OCI-LY1 (cell line): ENCODE measurements at regions not wholly inside any gene's neighbourhood (a gene's known extent, or its start where the extent isn't known, plus 50 kb on each side); places are given as distances from the start of the nearest gene placed in this dataset.

Source experiments
- EZH2 ChIP-seq: fragments of 200-600 bp; sonication (generic), shearing (Covaris generic); IDR thresholded peaks from 2 replicates; pipeline ENCODE4 v1.8.0; 2017; ENCODE audit warnings: borderline replicate concordance, mixed run types, mild to moderate bottlenecking, antibody characterized with exemption, low read length, moderate library complexity, mixed read lengths
- TF ChIP-seq, protein P1 (sequence below): fragments of 200-600 bp; sonication (generic), shearing (Covaris generic); IDR thresholded peaks from 2 replicates; pipeline ENCODE4 v1.5.1; 2017; ENCODE audit warnings: mild to moderate bottlenecking, antibody characterized with exemption, low read length, moderate library complexity, mixed read lengths

DNA sequence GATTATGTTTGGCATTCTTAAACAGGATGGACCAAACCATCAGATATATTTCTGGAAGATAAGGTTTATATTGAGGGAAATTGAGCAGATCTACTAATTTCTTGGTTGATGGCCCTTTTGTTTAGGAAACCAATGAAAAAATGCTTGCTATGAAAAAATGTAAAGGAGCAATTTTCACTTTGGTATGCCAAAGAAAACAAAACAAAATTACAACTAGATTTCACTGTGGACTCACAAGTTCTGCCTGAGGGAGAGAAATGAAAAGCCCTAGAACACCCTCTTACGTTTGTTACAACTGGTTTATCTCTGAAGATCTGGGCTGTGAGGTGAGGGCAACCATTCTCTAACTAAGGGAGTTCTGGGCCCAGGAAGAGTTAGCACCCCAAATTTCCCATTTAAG is 122.5 kb upstream of the IL15 start:
- TF ChIP-seq, protein P1, sequence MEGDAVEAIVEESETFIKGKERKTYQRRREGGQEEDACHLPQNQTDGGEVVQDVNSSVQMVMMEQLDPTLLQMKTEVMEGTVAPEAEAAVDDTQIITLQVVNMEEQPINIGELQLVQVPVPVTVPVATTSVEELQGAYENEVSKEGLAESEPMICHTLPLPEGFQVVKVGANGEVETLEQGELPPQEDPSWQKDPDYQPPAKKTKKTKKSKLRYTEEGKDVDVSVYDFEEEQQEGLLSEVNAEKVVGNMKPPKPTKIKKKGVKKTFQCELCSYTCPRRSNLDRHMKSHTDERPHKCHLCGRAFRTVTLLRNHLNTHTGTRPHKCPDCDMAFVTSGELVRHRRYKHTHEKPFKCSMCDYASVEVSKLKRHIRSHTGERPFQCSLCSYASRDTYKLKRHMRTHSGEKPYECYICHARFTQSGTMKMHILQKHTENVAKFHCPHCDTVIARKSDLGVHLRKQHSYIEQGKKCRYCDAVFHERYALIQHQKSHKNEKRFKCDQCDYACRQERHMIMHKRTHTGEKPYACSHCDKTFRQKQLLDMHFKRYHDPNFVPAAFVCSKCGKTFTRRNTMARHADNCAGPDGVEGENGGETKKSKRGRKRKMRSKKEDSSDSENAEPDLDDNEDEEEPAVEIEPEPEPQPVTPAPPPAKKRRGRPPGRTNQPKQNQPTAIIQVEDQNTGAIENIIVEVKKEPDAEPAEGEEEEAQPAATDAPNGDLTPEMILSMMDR = no peak
- TF ChIP-seq EZH2 = no peak
